OCI-LY7 (cell line): ENCODE measurements at regions not wholly inside any gene's neighbourhood (a gene's known extent, or its start where the extent isn't known, plus 50 kb on each side); places are given as distances from the start of the nearest gene placed in this dataset.

Experiments
- BruUV-seq: library from RNA; stranded (reverse); fragments of 400-500 nt; replicated peaks from 2 replicates; lab custom pipeline; 2021; lab: Mats Ljungman, UMichigan
- CTCF ChIA-PET: fragments of 300-600 bp; sonication (Branson Sonifier 250); formaldehyde crosslinking; loops from one replicate; lab custom pipeline; 2022; ENCODE audit warnings: antibody characterized with exemption; ENCODE audit not compliant: unreplicated experiment; lab: Charles Lee
- POLR2A ChIA-PET: fragments of 300-600 bp; sonication (Branson Sonifier 250); formaldehyde crosslinking; loops from one replicate; lab custom pipeline; 2022; ENCODE audit warnings: antibody characterized with exemption; lab: Charles Lee
- DNase-seq: peaks from one replicate; pipeline ENCODE4 v3.0.0-alpha.2; 2015; ENCODE audit warnings: low spot score
- H2AFZ ChIP-seq: fragments of 200-600 bp; sonication (generic), shearing (Covaris generic); 2 replicates; pipeline ENCODE4 v1.6.1; 2014; ENCODE audit warnings: mild to moderate bottlenecking, antibody characterized with exemption, low read length, moderate library complexity
- H3K27ac ChIP-seq: fragments of 200-600 bp; sonication (generic); 2 replicates; pipeline ENCODE4 v1.5.1; 2014; ENCODE audit warnings: mixed run types, low read depth, mild to moderate bottlenecking, moderate library complexity, low read length, inconsistent platforms; ENCODE audit not compliant: poor library complexity, severe bottlenecking
- H3K36me3 ChIP-seq: fragments of 200-600 bp; sonication (generic); 2 replicates; pipeline ENCODE4 v1.6.1; 2014; ENCODE audit warnings: mild to moderate bottlenecking, antibody characterized with exemption, low read length, moderate library complexity, mixed read lengths; ENCODE audit not compliant: insufficient read depth
- H3K4me1 ChIP-seq: fragments of 200-600 bp; sonication (generic); 2 replicates; pipeline ENCODE4 v1.5.1; 2014; ENCODE audit warnings: mild to moderate bottlenecking, low read length; ENCODE audit not compliant: insufficient read depth, poor library complexity, severe bottlenecking
- H3K4me2 ChIP-seq: fragments of 200-600 bp; sonication (generic); 2 replicates; pipeline ENCODE4 v1.6.1; 2014; ENCODE audit warnings: mild to moderate bottlenecking, low read length
- H3K4me3 ChIP-seq: fragments of 200-600 bp; sonication (generic); 2 replicates; pipeline ENCODE4 v1.5.1; 2014; ENCODE audit warnings: mild to moderate bottlenecking, low read depth, low read length; ENCODE audit not compliant: poor library complexity, severe bottlenecking
- H3K79me2 ChIP-seq: fragments of 200-600 bp; sonication (generic); 2 replicates; pipeline ENCODE4 v1.6.1; 2016; ENCODE audit warnings: low read depth, mild to moderate bottlenecking, low read length, moderate library complexity, mixed read lengths; ENCODE audit not compliant: insufficient read depth
- H3K9me2 ChIP-seq: fragments of 200-600 bp; sonication (generic); 2 replicates; pipeline ENCODE4 v1.6.1; 2016; ENCODE audit warnings: mild to moderate bottlenecking, low read length, mixed read lengths; ENCODE audit not compliant: insufficient read depth
- H3K9me3 ChIP-seq: fragments of 200-600 bp; sonication (generic); 2 replicates; pipeline ENCODE4 v1.6.1; 2014; ENCODE audit warnings: mild to moderate bottlenecking, mixed run types, low read length, mixed read lengths
- H4K20me1 ChIP-seq: fragments of 200-600 bp; sonication (generic); 2 replicates; pipeline ENCODE4 v1.6.1; 2014; ENCODE audit warnings: mild to moderate bottlenecking, antibody characterized with exemption, low read length, moderate library complexity, mixed read lengths; ENCODE audit not compliant: insufficient read depth
- CTCF ChIP-seq: fragments of 200-600 bp; sonication (generic); conservative IDR thresholded peaks from 2 replicates; pipeline ENCODE4 v1.5.1; 2014; ENCODE audit warnings: mild to moderate bottlenecking, antibody characterized with exemption, low read length, moderate library complexity, mixed read lengths
- EZH2phosphoT487 ChIP-seq: fragments of 200-600 bp; sonication (generic); IDR thresholded peaks from 2 replicates; pipeline ENCODE4 v1.6.1; 2018; ENCODE audit warnings: low read depth, borderline replicate concordance, mild to moderate bottlenecking, mixed run types, antibody characterized with exemption, low read length, moderate library complexity, mixed read lengths
- intact Hi-C: fragments of 100-400 bp; cut with micrococcal nuclease; formaldehyde crosslinking; loops from one replicate; pipeline ENCODE4 v1.10.0; 2022; ENCODE audit not compliant: unreplicated experiment

- no TSS peak for BruUV-seq
- Histone ChIP-seq H3K9me3 (no peaks in the 10 kb centered on the region), H3K27ac (no peak overlapping the region), H2AFZ (no peak overlapping the region), H3K9me2 (no peaks in the 10 kb centered on the region), H4K20me1 (no peaks in the 10 kb centered on the region), H3K79me2 (no peaks in the 10 kb centered on the region), H3K4me2 (no peak overlapping the region), H3K4me3 (no peak overlapping the region), H3K36me3 (no peaks in the 10 kb centered on the region), H3K4me1 (no peaks in the 10 kb centered on the region)
- CTCF ChIA-PET = no interaction called here
- no peak for DNase-seq
- intact Hi-C loops = no loop called here
- no peak for TF ChIP-seq CTCF
- TF ChIP-seq EZH2phosphoT487 = no peak
- POLR2A ChIA-PET = no interaction called here
Measured at GRCh38 chr7:117986645-117987269, 113.5 kb upstream of the CTTNBP2 start.

- intact Hi-C loops = no loop called here
- CTCF ChIA-PET = no interaction called here
- Histone ChIP-seq H3K9me3 (no peaks in the 10 kb centered on the region), H3K9me2 (no peaks in the 10 kb centered on the region), H3K4me2 (no peak overlapping the region), H3K36me3 (no peaks in the 10 kb centered on the region), H3K4me1 (no peaks in the 10 kb centered on the region), H4K20me1 (no peaks in the 10 kb centered on the region), H3K27ac (no peak overlapping the region), H3K79me2 (no peaks in the 10 kb centered on the region), H3K4me3 (no peak overlapping the region), H2AFZ (no peak overlapping the region)
- no peak for TF ChIP-seq EZH2phosphoT487
- TF ChIP-seq CTCF = no peak
- BruUV-seq = no TSS peak
- POLR2A ChIA-PET = no interaction called here
- no peak for DNase-seq
Measured at GRCh38 chr7:117990834-117991233, 117.6 kb upstream of the CTTNBP2 start.

GRCh38 chr7:117992635-117993376 lies 119.6 kb upstream of the CTTNBP2 start:
- Histone ChIP-seq H3K36me3 (no peaks in the 10 kb centered on the region), H4K20me1 (no peaks in the 10 kb centered on the region), H3K27ac (no peak overlapping the region), H3K9me2 (no peaks in the 10 kb centered on the region), H3K4me1 (no peaks in the 10 kb centered on the region), H3K4me2 (no peak overlapping the region), H3K79me2 (no peaks in the 10 kb centered on the region), H2AFZ (no peak overlapping the region), H3K4me3 (no peak overlapping the region), H3K9me3 (no peaks in the 10 kb centered on the region)
- intact Hi-C loops = no loop called here
- POLR2A ChIA-PET = interaction anchor here (0.6 kb wide), 2 partner anchors 479 to 668 kb away, joined by 3 read pairs; no protein-coding TSS in a partner anchor
- DNase-seq = no peak
- no peak for TF ChIP-seq CTCF
- no peak for TF ChIP-seq EZH2phosphoT487
- CTCF ChIA-PET = interaction anchor here (0.6 kb wide), 1 partner anchor 36 kb away, joined by 4 read pairs; no protein-coding TSS in a partner anchor
- no TSS peak for BruUV-seq
